NCI-H2107 (cell line): ENCODE measurements at regions not wholly inside any gene's neighbourhood (a gene's known extent, or its start where the extent isn't known, plus 50 kb on each side); places are given as distances from the start of the nearest gene placed in this dataset.

ENCODE experiments used
- DNase-seq: peaks from one replicate; lab custom pipeline; 2025; lab: John Stamatoyannopoulos, UW

- no peak for DNase-seq
Observed at GRCh38 chr15:46856839-46857502, 860.3 kb upstream of the SEMA6D start.

GRCh38 chr15:46858150-46858549 lies 859.2 kb upstream of the SEMA6D start:
- no peak for DNase-seq

GRCh38 chr15:46861796-46862195 lies 855.5 kb upstream of the SEMA6D start:
- DNase-seq: no peak

GRCh38 chr15:46865155-46865554 lies 852.1 kb upstream of the SEMA6D start:
- DNase-seq: no peak

- no peak for DNase-seq
Observed at GRCh38 chr15:46872286-46872980, 844.9 kb upstream of the SEMA6D start.

- no peak for DNase-seq
Observed at GRCh38 chr15:46872981-46873330, 844.3 kb upstream of the SEMA6D start.

GRCh38 chr15:46879032-46879770 lies 838.1 kb upstream of the SEMA6D start:
- no peak for DNase-seq

GRCh38 chr15:46880791-46881190 lies 836.5 kb upstream of the SEMA6D start:
- DNase-seq: no peak

- DNase-seq: no peak
Observed at GRCh38 chr15:46892621-46893160, 824.6 kb upstream of the SEMA6D start.

GRCh38 chr15:46894644-46895043 lies 822.7 kb upstream of the SEMA6D start:
- no peak for DNase-seq

GRCh38 chr15:46897266-46897665 lies 820.0 kb upstream of the SEMA6D start:
- no peak for DNase-seq

- no peak for DNase-seq
Observed at GRCh38 chr15:46901001-46901400, 816.3 kb upstream of the SEMA6D start.

GRCh38 chr15:46917721-46918252 lies 799.5 kb upstream of the SEMA6D start:
- no peak for DNase-seq

GRCh38 chr15:46918462-46919140 lies 798.7 kb upstream of the SEMA6D start:
- no peak for DNase-seq

GRCh38 chr15:46921891-46922290 lies 795.4 kb upstream of the SEMA6D start:
- DNase-seq: no peak

GRCh38 chr15:46930426-46930825 lies 786.9 kb upstream of the SEMA6D start:
- DNase-seq: no peak

GRCh38 chr15:46933332-46933731 lies 784.0 kb upstream of the SEMA6D start:
- DNase-seq: no peak

- DNase-seq: no peak
Observed at GRCh38 chr15:46934851-46935250, 782.5 kb upstream of the SEMA6D start.

- no peak for DNase-seq
Observed at GRCh38 chr15:46938169-46938568, 779.1 kb upstream of the SEMA6D start.

GRCh38 chr15:46941241-46941640 lies 776.1 kb upstream of the SEMA6D start:
- no peak for DNase-seq

GRCh38 chr15:46946953-46947352 lies 770.4 kb upstream of the SEMA6D start:
- DNase-seq: no peak

GRCh38 chr15:46955576-46955975 lies 761.7 kb upstream of the SEMA6D start:
- DNase-seq: no peak
